HG03103 (cell line): ENCODE measurements at regions not wholly inside any gene's neighbourhood (a gene's known extent, or its start where the extent isn't known, plus 50 kb on each side); places are given as distances from the start of the nearest gene placed in this dataset.
"Not testable (repeated sequence)": the region's sequence is repeated elsewhere in the genome, so short reads cannot be mapped to it uniquely, and the experiment has no call there.

Source experiments
- ATAC-seq: cut with Tn5 transposase; IDR thresholded peaks from one replicate; pipeline ENCODE4 v1.9.1; 2021; ENCODE audit warnings: low read depth; ENCODE audit not compliant: unreplicated experiment

- peak; percentile 45 for ATAC-seq
Observed at GRCh38 chr4:184282895-184283654, 65.4 kb upstream of the ENPP6 start.

DNA sequence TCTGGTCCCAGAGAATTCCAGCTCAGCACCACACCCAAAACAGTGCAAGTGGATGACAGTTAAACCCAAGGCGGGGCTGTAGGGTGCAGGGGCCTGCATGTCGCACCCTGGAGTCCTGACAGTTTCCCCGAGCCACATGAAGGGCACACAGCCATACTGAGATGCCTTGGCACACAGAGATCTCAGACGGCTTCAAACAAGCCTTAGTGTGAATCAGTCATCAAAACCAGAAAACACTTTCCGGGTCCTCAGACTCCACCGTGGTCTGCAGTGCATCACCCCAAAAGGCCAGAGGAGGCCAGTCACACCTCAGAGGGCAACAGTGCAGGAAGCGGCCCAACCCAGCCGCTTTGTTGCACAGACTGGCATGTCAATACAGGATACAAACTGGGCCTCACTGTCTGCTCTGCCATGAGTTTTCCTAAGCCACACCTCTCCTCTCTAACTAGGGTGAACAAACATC, 64.6 kb upstream of the ENPP6 start:
- ATAC-seq: no peak

GRCh38 chr4:184281231-184282139, 63.8 kb upstream of the ENPP6 start:
- ATAC-seq: peak; percentile 23

GRCh38 chr4:184280591-184281071, 63.0 kb upstream of the ENPP6 start:
- ATAC-seq: peak; percentile 36

DNA sequence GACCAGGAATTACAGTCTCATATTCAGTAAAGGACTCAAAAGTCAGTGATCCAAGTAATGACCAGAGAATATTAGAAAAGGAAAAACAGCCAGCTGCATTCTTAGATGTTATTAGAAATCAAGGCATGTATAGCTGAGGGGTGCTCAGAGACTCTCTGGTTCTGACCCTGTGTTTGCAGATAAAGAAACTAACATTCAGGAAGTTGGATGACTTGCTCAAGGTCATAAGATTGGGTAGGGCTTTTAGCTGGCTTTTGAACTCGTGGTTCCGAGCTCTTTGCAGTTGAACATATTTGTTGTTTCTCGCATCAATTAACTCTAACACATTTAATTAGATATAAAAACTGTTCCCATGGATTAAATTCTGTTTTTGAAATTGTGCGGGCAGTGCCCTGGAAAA, 62.5 kb upstream of the ENPP6 start:
- no peak for ATAC-seq

DNA sequence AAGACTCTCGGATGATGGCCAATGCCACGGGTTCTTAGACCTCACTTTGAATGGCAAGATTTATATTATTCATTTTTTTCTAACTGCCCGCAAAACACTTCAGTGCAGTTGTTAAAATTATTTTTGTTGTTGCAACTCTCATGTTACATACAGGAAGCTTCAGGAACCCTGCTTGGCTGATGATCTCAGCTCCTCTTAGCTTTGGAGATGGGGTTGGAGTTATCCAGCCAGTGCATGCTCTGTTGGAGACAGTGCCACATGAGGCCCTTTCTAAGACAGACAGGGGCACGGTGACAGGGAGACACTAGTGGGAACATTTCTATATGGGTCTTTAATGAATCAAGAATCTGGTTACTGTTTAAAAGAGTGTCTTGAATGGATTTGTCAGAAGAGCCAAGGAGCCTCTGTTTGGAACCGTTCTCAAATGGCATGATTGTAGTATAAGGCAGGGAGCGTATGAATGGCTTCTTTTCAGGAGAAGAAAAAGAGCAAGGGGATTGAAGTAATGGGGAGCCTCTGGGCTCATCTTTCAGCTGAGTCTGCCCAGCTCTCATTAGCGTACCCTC, 61.9 kb upstream of the ENPP6 start:
- no peak for ATAC-seq

DNA sequence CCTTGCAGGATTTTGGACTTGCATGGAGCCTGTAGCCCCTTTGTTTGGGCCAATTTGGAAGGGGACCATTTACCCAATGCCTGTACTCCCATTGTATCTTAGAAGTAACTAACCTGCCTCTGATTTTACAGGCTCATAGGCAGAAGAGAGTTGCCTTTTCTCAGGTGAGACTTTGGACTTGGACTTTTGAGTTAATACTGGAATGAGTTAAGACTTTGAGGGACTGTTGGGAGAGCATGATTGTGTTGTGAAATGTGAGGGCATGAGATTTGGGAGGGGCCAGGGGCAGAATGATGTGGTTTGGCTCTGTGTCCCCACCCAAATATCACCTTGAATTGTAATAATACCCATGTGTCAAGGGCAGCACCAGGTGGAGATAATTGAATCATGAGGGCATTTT, 60.1 kb upstream of the ENPP6 start:
- not testable (repeated sequence) for ATAC-seq

- ATAC-seq: not testable (repeated sequence)
Observed at GRCh38 chr4:184277010-184277409, 59.3 kb upstream of the ENPP6 start.

GRCh38 chr4:184276346-184276745, 58.7 kb upstream of the ENPP6 start:
- not testable (repeated sequence) for ATAC-seq

DNA sequence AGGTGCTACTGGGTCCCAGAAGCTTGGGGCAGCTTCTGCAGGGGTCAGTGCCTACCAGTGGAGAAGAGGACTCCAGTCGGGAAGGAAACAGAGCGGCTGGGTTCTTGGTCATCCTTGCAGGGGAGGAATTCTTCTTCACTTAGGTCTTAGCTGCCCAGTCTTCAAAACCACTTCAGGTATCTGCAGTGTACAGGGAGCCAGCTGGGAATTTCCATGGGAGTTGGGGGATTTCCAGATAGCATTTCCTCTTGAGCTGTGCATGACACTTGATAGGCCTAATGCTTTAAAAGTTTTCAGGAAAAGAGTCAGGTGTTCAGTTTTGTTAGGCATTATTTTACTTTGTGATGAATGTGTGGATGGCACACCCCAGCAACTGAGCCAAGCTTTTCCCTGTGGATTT, 58.1 kb upstream of the ENPP6 start:
- ATAC-seq: no peak

- no peak for ATAC-seq
Observed at GRCh38 chr4:184274286-184274951, 56.7 kb upstream of the ENPP6 start.

DNA sequence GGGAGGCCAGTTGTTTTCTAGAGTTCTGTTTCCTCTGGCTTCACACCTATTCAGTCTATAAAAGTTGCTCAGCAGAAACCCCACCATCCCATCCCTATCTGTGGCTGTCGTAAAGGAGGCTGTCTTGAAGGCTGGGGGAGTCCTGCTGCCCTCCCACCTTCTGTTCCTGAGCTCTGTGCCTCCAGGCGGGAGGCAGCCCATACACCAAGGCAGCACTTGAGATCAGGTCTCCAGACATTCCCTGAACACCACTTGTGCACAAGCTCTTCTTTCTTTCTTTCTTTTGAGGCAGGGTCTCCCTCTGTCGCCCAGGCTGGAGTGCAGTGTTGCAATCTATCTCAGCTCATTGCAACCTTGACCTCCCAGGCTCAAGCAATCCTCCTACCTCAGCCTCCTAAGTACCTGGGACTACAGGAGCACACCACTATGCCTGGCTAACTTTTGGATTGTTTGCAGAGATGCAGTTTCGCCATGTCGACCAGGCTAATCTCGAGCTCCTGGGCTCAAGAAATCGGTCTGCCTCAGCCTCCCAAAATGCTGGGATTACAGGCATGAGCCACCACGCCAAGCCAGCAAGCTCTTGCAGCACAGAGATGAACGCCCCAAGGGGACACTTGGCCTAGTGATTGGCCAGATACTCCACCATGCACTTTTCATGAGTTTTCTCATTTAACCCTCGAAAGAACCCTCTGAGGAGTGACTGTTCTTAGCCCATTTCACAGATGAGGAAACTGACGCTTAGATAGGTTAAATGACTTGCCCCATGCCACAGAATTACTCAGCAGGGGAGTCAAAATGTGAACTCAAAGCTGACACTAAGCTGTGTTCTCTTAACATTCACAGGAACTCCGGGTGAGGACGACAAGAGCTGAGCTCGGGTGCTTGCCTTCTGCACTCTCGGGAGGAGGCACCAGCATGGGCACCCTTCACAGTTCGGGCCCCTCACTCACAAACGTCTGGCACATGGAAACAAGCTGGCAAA, 55.8 kb upstream of the ENPP6 start:
- ATAC-seq: no peak

GRCh38 chr4:184270808-184271413, 53.2 kb upstream of the ENPP6 start:
- no peak for ATAC-seq

GRCh38 chr4:184269879-184270430, 52.3 kb upstream of the ENPP6 start:
- ATAC-seq: no peak

DNA sequence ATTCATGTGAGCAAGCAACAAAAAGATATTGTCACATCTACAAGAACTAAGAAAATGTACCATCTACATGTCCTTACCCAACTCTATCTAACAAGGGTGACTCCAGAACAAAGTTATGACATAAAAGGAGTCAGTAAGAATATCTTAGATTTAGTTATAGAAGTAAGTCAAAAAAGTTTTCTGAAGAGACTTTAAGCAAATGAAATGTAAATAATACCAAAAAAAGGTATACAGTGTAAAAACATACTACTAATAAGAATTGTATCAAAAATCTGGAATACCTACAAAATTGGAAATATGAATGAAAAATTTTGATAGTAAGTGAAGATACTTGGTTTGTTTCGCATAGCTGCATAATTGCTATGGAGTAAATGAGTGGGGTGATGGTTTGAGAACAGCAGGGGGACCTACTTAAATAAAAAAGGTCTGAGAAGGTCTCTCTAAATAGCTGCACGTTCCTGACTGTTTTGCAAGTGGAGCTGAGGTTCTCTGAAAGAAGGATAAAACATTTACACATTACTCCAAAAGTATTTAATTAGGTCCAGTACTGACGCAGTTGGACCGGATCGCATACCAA, 51.0 kb upstream of the ENPP6 start:
- ATAC-seq: no peak

- ATAC-seq: peak; percentile 78
Observed at GRCh38 chr4:184267673-184268583, 50.3 kb upstream of the ENPP6 start.
